ENCODE measurements at regions not wholly inside any gene's neighbourhood (a gene's known extent, or its start where the extent isn't known, plus 50 kb on each side); places are given as distances from the start of the nearest gene placed in this dataset.

DNA sequence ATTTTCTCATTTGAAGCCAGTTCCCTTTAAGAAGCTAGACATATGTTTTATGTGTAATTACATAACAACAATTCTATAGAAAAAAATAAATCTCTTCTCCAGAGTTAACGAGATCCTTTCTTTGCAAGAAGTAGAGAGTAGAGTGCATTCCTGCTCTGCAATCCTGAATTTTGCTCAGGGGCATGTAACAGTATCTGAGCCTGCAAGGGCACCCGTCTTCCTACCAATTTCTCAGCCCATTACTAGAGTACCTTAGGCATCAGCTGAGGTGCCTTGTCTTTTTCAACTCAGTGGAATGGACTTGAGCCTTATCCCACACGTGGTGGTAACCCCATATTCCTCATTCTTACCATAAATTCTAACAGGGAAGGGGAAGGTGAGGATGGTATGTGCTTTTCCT lies 205.9 kb downstream of the IKZF2 start:
- no peak overlapping the region for H3K27ac Mint-ChIP-seq (ENCODE audit: unreplicated experiment)

GRCh38 chr2:212943351-212943750 lies 208.1 kb downstream of the IKZF2 start:
- Mint-ChIP-seq H3K4me3 (ENCODE audit: unreplicated experiment) (no peak overlapping the region), H3K4me1 (ENCODE audit: unreplicated experiment) (peaks cover 20% of the 10 kb centered on the region), H3K27ac (ENCODE audit: unreplicated experiment) (no peak overlapping the region), H3K27me3 (ENCODE audit: unreplicated experiment) (no peaks in the 10 kb centered on the region), H3K9me3 (ENCODE audit: unreplicated experiment) (no peaks in the 10 kb centered on the region), H3K36me3 (ENCODE audit: unreplicated experiment) (no peaks in the 10 kb centered on the region)
- no peak for DNase-seq (ENCODE audit: extremely low spot score, unreplicated experiment)
- TF ChIP-seq CTCF (IDR thresholded peaks at IDR 0.05), result no peak

More for the DNA sequence above, 205.9 kb downstream of the IKZF2 start:
- H3K4me1 Mint-ChIP-seq (ENCODE audit: unreplicated experiment), result peaks cover 16% of the 10 kb centered on the region
- H3K27me3 Mint-ChIP-seq (ENCODE audit: unreplicated experiment), result no peaks in the 10 kb centered on the region
- no peak for TF ChIP-seq CTCF (IDR thresholded peaks at IDR 0.05)
- DNase-seq (ENCODE audit: extremely low spot score, unreplicated experiment), result no peak
- H3K4me3 Mint-ChIP-seq (ENCODE audit: unreplicated experiment), result no peak overlapping the region
- no peaks in the 10 kb centered on the region for H3K36me3 Mint-ChIP-seq (ENCODE audit: unreplicated experiment)
- no peaks in the 10 kb centered on the region for H3K9me3 Mint-ChIP-seq (ENCODE audit: unreplicated experiment)

GRCh38 chr2:212941361-212941760 lies 210.1 kb downstream of the IKZF2 start:
- no peaks in the 10 kb centered on the region for H3K9me3 Mint-ChIP-seq (ENCODE audit: unreplicated experiment)

DNA sequence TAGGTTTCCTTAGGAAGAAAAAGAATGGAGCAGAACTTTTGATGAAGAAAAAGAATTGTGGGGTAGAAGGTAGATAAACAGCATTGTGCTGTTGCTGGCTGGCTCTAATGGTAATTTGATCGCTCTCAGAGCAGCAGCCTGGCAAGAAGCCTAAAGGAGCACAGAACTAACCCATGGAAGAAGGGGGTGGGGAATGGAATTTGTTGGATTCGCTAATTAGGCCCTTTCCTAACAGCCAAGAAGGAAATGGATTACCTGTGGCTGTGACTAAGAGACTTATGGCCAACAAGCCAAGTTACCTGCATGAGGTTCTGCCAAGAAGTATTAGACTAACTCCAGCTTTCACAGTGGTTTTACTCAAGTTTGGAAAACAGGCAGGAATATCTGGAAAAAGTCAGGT lies 210.6 kb downstream of the IKZF2 start:
- H3K27ac Mint-ChIP-seq (ENCODE audit: unreplicated experiment), result no peak overlapping the region
- H3K27me3 Mint-ChIP-seq (ENCODE audit: unreplicated experiment), result no peaks in the 10 kb centered on the region
- no peaks in the 10 kb centered on the region for H3K36me3 Mint-ChIP-seq (ENCODE audit: unreplicated experiment)
- H3K4me3 Mint-ChIP-seq (ENCODE audit: unreplicated experiment), result no peak overlapping the region
- peaks cover 20% of the 10 kb centered on the region for H3K4me1 Mint-ChIP-seq (ENCODE audit: unreplicated experiment)
- no peak for TF ChIP-seq CTCF (IDR thresholded peaks at IDR 0.05)
- DNase-seq (ENCODE audit: extremely low spot score, unreplicated experiment), result no peak
- H3K9me3 Mint-ChIP-seq (ENCODE audit: unreplicated experiment), result no peaks in the 10 kb centered on the region

More at GRCh38 chr2:212941361-212941760, 210.1 kb downstream of the IKZF2 start:
- Mint-ChIP-seq H3K4me1 (ENCODE audit: unreplicated experiment) (peaks cover 20% of the 10 kb centered on the region), H3K27me3 (ENCODE audit: unreplicated experiment) (no peaks in the 10 kb centered on the region), H3K36me3 (ENCODE audit: unreplicated experiment) (no peaks in the 10 kb centered on the region), H3K4me3 (ENCODE audit: unreplicated experiment) (no peak overlapping the region), H3K27ac (ENCODE audit: unreplicated experiment) (no peak overlapping the region)
- TF ChIP-seq CTCF (IDR thresholded peaks at IDR 0.05), result no peak
- no peak for DNase-seq (ENCODE audit: extremely low spot score, unreplicated experiment)

DNA sequence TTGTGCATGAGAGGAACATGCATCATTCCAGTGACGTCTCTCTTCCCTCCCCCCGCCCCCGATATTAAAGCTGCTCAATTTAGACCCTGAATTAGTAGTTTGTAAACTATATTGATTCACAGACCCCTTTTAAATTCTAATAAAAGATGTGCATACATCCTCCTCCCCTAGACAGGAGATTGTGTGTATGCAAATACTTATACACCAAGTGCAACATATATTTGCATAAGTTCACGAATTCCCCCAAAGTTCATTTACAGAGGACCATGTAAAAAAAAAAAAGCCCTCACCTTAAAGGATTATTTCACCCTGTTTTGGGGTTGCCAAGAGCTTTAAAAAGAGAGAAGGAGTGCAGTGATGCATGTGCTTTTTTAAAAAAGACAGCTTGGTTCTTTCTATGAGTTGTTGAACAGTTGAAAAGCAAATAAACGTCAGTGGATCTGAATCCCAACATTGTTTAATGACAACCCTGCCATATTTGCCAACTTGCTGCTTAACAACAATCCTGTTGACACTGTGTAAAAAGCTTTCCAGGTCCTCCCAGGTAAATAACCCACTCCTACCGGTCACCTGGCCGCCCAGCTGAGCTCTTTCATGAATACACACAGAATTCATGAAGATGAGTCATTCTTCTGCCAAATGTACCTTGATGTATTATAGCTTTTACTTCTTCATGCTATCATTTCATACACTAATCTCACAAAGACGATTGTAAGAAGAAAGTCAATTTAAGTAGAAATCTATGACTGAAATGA lies 211.5 kb downstream of the IKZF2 start:
- Mint-ChIP-seq H3K27ac (ENCODE audit: unreplicated experiment) (no peak overlapping the region), H3K9me3 (ENCODE audit: unreplicated experiment) (no peaks in the 10 kb centered on the region), H3K27me3 (ENCODE audit: unreplicated experiment) (no peaks in the 10 kb centered on the region), H3K36me3 (ENCODE audit: unreplicated experiment) (no peaks in the 10 kb centered on the region), H3K4me1 (ENCODE audit: unreplicated experiment) (peaks cover 11% of the 10 kb centered on the region), H3K4me3 (ENCODE audit: unreplicated experiment) (no peak overlapping the region)
- no peak for TF ChIP-seq CTCF (IDR thresholded peaks at IDR 0.05)
- no peak for DNase-seq (ENCODE audit: extremely low spot score, unreplicated experiment)
